GM19035 (cell line): ENCODE measurements at regions not wholly inside any gene's neighbourhood (a gene's known extent, or its start where the extent isn't known, plus 50 kb on each side); places are given as distances from the start of the nearest gene placed in this dataset.
"Not testable (repeated sequence)": the region's sequence is repeated elsewhere in the genome, so short reads cannot be mapped to it uniquely, and the experiment has no call there.

Experiments
- ATAC-seq: cut with Tn5 transposase; IDR thresholded peaks from one replicate; pipeline ENCODE4 v1.9.1; 2021; ENCODE audit not compliant: unreplicated experiment

DNA sequence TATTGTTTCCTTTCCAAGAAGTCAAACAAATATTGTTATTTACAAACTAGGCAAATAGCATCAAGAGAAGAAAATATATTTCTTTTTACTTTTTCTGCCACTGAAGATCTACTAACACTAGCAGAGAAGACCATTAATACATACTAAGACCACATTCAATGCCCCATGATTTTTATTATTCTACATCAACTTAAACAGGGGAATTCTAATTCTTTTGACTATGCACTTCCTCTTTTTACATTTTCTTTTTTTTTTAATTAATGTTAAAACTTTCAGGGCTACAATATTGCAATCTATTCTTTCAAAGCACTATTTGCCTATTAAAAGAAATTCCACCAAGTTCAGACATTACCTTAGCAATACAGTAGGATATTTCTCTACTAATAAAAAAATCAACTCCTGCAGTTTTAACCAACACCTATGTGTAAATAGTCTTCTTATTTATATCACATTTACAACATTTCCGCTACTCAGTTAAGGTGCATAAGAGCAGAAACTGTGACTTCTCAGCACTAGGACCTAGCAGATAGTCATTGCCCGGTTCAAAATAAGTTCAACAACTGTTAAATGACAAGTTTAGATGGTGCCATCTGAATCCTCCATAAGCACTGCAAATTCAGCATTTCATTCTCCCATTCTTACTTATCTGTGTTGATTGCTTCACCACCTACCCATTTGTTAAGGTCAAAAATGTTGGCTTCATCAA lies 513.5 kb downstream of the TTLL7 start:
- peak; percentile 26 for ATAC-seq

DNA sequence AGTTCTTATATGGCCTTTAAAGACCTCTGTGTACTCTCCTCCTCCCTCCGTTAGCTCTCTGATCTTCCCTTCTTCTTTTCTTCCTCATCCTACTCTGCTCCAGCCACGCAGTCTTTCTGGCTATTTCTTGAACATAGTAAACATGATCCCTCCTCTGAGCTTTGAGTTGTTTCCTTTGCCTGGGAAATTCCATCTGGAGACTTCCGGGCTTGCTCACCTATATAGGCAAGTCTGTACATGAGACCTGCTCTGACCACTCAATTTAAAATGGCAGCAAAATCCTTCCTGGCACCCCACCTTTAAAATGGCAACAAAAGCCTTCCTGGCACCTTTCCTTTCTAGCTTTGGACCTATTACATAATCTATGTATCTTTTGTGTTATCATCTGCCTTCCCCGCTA lies 517.6 kb downstream of the TTLL7 start:
- not testable (repeated sequence) for ATAC-seq

DNA sequence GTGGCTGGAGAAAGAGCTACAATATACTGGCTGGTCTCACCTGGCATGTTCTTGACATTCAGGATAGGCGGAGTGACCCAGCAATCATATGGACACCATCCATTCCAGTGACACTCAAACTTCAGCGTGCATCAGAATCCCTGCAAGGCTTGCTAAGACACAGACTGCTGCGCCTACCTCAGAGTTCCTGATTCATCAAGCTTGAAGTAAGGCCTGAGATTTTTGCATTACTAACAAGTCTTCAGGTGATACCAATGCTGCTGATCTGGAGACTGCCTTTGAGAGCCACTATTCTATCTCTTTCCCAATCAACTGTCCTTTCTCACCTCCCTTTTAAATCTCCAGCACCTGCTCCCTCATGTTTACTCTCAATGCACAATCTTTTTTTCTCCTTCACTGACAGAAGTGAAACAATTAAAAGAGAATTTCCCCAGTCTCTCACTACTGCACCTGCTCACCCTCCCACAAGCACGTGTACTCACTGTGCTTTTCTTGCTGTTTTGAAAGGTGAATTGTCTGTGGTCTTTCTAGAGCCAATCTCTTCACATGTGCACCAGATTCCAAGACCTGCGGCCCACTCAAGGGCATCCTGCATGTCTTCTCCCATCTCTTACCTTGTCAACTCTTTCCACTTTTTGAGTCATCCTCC lies 519.2 kb downstream of the TTLL7 start:
- ATAC-seq = peak; percentile 78

DNA sequence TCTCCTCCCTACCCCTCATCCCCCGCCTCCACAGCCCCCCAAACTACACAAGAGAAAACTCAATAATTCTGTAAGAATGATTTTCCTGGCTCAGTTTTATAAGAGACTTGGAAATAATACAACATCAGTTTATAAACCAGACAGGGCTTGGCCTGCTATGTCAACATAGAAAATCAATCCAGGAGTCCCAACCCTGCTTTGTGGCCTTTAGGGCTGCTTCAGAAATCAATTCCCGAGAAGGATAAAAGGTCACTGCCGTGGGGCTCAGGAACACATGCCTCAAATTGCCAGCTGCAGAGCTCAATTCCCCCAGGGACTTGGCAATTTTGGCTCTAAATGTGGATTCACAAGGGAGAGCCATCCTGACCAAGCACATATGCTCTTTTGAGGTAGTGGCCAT lies 520.8 kb downstream of the TTLL7 start:
- ATAC-seq = not testable (repeated sequence)

DNA sequence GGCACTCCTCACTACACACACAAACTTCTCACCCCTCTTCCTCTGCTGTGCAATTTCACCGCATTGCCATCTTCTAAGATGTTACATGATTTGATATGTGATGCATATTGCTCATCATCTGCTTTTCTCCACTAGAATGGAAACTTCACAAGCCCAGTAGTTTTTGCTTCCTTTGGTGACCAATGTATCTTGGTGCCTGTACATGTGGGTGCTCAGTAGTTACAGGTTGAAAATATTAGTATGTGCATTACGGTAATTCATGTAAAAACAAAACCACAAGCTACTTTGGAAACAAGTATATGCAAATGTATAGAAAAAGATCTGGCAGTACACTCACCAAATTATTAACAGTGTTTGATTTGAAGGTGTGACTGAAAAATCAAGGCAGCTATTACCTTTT lies 522.4 kb downstream of the TTLL7 start:
- ATAC-seq = peak; percentile 53

DNA sequence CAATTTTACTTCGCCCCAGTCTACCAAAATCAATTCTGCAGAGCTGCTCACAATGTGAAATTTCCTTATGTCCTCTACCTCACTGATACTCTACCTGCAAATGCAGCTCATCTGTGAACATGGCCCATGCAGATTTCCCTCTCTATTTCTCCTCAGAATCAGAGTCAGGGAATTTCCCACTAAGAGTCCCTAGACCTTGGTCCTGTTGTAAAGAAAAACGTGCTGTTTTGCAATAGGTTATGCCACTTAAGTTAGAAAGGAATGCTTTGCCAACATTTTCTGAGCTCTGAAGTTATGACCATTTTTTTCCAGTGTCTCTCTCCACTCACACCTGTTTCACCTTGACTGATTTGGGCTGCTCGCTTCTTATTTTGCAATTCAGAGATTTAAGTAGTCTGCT lies 524.0 kb downstream of the TTLL7 start:
- ATAC-seq = not testable (repeated sequence)

DNA sequence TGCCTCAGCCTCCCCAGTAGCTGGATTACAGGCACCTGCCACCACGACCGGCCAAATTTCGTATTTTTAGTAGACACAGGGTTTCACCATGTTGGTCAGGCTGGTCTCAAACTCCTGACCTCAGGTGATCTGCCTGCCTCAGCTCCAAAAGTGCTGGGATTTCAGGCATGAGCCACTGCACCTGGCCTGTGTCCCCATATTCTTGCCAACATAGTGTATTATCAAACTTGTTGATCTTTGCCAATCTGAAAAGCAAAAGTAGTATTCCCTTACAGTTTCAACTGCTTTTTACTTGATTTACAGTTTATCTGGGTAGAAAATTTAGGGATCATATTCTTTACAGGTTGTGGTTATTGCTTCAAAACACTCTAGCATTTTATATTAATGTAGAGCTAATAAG lies 524.9 kb downstream of the TTLL7 start:
- not testable (repeated sequence) for ATAC-seq

DNA sequence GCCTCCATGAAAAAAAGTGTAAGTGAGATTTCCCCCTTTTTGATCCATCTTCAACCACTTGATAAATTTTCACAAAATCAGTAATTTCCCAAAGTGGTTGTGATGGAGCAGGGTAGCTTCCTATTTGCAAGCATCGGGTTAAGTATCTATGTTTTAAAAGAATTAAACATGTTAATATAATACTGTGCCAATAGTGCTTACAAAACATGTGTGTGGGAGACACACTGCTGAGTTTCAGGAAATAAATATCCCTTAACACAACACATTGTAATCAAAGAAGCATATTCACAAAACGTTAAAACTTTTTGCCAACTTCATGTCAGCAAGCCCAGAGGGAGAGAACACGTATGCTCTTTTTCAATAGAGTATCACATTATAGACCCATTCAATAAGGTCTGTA lies 526.9 kb downstream of the TTLL7 start:
- ATAC-seq = not testable (repeated sequence)

DNA sequence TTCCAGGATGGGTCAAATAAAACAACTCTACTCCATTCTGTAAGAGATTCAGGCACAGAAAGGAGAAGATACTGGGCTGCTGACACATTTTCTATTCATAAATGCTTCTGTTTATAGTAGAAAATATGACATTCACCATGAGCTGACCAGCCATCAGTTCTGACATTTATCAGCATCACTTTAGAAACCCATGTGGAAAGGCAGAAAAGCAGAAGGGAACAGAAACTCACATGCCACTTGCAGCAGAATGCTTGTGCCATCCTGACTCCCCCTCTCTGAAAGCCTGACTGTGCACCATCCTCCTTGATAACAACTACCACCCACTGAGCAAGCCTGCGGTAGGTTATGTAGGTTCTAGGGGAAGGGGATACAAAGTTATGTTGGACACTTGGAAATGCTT lies 527.7 kb downstream of the TTLL7 start:
- ATAC-seq = not testable (repeated sequence)

DNA sequence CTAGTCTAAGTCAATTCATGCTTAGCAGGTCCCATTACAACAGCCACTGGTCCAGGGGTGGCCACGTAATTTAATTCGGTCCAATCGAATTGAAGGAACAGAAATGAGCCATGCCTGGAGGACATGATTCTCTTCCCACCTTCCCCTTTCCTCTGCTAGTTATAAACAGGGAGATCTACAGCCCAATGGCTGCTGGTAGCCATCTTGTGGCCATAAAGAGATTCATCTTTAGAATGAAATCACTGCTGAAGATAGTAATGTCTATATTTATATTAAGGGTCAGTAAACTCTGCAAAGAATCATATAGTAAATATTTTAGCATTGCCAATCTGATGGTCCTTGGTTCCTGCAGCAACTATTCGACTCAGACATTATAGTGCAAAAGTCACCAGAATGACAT lies 530.6 kb downstream of the TTLL7 start:
- not testable (repeated sequence) for ATAC-seq

DNA sequence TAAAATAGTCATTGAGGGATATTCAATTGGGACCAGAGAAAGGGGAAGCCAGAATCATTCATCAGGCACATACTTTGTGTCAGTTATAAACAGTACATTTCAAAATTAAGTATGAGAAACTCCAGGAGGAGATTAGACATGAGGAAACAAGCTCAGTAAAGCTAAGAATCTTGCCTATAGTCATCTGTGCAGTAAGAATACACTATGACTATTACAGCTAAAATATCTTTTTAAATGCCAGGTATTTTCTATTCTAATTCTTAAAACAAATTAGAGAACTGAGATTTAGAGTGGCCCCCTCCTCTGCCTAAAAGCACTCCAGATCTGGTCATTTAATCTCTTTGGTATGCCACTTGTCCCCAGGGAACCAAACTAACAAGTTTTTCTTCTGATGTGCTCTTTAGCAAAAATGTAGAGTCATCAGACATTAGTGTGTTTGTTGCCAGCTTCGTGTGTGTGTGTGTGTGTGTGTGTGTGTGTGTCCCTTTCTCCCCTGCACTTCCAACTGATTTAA lies 541.1 kb downstream of the TTLL7 start:
- not testable (repeated sequence) for ATAC-seq

DNA sequence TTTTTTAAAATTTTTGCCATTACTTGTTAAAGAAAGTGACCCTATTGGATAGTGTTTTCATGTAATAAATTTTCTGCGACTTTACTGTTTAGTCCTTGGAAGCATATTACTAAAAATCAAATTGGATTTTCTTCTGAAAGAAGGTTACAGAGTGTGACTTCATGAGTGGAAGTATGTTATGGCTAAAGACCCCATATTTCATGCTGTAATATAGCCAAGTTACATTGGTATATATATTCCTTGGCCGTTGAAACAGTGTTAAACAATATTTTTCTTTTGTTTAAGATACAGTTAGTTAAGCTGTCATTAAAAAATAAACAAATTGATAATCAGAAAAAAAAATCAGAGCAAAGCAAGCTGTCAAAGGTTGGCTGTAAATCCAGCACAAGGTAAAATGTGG lies 541.7 kb downstream of the TTLL7 start:
- not testable (repeated sequence) for ATAC-seq

DNA sequence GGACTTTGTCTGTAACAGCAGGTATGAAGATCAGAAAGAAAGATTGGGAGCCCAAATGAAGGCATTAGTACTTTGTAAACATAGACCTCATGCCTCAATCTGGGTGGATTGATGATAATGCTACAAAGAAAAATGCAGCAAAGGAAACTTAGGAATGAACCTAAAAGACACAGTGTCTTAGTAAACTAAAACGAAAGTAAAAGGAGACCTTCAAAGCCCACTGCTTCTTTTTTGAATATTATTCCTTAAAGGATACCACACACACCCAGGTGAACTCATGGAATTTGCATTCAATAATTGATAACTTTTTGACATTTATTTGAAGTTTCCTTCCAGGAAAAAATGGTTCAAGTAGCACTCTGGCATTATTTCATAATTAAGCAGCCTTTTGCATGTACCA lies 543.2 kb downstream of the TTLL7 start:
- not testable (repeated sequence) for ATAC-seq

DNA sequence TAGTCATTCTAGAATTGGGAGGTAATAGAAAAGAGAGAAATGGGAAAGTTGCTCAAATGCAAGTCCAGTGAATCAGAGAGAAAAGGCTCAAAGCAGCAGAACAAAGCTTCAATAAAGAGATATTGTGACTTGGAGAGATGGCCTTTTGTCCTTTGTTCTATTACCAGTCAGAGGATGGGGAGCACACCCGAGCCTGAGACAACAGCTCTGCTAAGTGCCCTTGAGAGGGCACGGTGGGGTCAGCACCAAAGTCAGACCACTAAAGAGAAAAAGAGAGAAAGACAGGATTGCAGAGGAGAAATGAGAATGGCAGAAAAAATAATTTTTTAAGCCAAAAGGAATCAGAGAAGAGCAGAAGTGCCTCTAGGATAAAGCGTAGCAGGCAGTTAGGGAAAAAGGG lies 553.1 kb downstream of the TTLL7 start:
- not testable (repeated sequence) for ATAC-seq

DNA sequence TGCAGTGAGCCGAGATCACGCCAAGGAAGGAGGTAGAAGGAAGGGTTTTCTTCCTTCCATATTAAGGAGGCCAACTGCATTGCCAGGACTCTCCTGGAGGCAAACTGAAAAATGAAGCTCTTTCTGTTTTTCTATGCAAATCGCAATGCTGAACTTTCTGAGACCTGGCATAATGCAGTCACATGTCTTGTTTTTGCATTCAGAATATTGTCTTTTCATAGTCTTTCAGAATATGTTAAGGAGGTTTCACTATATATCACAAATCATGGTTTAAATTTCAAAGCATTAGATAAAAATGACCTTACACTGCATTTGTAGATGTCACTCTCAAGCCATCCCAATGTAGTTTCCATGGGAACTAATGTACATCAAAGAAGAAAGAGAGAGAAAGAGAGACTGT lies 556.5 kb downstream of the TTLL7 start:
- not testable (repeated sequence) for ATAC-seq

DNA sequence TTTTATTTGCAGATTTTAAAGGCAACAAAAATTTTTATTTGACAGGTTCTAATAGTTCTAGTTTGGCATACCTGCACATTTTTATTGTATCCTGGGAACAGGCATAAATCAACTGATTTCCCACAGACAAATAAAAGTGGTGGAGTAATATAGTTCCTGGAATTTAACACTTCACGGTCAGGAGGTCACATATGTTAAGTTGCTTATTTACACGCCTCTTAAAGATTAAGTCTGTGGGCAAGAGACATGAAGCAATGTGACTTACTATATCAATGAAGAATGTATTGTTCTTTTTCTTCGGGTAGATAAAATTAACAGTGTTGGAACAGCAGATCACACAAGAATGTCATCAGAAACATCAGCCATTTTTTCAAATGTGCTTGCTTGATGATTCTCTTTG lies 558.3 kb downstream of the TTLL7 start:
- ATAC-seq = not testable (repeated sequence)

DNA sequence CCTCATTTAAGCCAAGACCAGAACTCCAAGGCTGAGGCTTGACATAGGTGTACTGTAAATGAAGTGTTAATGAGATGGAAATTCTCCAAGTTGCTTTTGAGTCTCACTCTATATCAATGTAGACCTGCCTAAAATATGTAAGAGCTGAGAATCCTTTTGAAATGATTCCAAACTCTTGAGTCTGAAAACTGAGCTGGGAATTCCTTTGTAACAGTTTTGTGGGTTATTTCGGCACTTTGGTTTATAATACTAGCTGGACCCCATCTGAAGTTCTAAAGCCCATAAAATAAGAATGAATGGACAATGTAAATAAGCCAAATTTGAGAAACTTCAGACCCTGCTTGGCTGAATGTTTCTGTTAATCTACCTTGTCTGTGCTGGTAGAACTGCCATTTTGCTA lies 558.9 kb downstream of the TTLL7 start:
- ATAC-seq = not testable (repeated sequence)

DNA sequence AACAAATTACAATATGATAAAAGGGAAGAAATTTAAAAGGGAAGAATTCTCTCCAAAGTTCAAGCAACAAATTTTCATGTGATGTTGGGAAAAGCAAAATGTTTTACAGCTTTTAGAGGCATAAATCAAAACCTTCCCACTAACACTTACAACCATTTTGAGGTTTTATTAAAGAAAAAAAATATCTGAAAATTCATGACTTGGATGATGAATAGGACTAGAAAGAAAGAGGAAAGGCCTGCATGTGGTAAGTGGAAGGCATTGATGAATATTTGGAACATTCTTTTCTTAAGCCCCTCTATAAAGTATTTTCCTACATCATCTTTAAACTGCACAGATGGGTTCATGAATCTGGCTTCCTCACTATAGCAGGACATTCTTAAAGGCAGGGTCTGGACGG lies 560.6 kb downstream of the TTLL7 start:
- ATAC-seq = not testable (repeated sequence)

DNA sequence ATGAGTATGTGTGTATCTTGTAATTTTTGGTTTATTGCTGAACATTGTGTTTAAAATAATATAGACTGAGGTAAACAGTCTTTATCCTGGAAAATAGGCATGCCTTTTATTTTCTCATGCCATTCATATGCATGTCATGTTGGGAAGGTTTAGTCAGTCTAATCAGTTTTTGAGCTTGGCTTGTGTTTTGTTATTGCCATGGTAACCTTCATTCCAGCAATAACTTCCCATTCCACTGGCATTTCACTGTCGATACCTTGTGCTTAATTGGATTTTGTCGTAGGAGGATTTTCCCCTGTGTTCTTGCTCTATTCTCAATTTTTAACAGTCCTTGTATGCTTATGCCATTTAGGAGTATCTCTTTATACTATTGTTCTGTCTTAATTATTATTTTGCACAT lies 563.6 kb downstream of the TTLL7 start:
- ATAC-seq = not testable (repeated sequence)

DNA sequence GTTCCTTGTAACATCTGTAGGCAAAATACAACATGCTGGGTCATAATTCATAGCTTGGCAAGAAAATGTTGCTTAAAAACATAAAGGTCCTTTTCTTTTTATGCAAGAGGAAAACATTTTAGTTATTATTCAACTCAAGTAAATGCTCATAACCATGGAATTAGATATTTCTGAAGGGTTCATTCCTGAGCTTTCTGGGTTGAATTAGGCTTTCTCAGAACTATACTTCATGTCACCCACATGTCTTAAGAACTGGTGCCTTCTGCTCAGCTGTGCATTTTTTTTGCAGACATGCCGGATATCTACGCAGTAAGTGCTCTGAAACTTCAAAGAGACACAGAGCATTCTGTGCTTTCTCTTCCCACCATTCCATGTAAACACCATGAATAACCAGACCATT lies 571.4 kb downstream of the TTLL7 start:
- not testable (repeated sequence) for ATAC-seq

DNA sequence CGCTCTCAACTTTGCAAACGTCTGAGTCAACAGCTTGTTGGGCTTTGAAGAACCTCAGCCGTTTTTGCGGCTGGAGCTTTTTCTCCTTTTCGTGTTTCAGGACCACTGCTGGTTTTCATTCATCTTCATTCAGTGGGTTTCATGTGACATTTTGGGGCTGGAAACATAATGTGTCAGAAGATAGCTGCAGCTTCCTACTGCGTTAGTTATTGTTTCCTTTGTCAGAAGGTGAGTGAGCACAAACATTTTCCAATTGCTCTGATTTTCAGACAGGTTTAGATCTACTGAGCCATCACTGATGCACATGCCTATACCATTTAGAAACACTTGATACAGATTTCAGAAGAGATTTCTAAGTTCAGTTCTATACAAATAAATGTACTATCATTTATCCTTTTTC lies 575.5 kb downstream of the TTLL7 start:
- ATAC-seq = not testable (repeated sequence)

DNA sequence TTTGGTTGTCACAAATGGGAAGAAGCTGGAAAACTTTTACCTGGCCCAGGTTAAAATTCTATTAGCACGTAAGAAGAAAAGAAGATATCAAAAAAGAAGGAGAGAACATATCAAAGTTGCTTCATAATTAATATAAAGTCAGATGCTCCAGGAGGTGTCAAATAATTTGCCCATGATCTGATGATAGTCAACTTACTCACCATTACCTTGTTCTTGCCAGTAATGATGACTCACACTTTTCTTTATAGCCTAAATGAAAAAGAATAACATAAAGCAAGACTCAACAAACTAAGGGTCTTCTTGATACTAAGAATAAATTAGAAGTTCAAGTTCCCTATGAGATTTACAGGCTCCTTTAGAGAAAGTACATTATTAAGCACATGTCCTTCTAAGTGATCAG lies 580.4 kb downstream of the TTLL7 start:
- no peak for ATAC-seq

DNA sequence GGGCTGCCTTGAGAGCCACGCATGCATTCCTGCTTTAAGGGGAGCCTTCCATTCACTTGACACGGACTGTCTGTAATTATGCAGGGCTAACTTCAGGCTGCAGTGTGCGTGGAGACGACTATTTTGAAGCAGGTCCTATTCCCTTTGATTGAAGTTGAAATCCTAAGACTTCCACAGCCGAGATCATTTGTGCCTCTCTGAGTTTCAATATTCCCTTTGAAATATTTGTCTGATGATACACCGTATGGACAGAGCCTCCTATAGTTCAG lies 585.2 kb downstream of the TTLL7 start:
- not testable (repeated sequence) for ATAC-seq
